ENCODE measurements at regions not wholly inside any gene's neighbourhood (a gene's known extent, or its start where the extent isn't known, plus 50 kb on each side); places are given as distances from the start of the nearest gene placed in this dataset.

DNA sequence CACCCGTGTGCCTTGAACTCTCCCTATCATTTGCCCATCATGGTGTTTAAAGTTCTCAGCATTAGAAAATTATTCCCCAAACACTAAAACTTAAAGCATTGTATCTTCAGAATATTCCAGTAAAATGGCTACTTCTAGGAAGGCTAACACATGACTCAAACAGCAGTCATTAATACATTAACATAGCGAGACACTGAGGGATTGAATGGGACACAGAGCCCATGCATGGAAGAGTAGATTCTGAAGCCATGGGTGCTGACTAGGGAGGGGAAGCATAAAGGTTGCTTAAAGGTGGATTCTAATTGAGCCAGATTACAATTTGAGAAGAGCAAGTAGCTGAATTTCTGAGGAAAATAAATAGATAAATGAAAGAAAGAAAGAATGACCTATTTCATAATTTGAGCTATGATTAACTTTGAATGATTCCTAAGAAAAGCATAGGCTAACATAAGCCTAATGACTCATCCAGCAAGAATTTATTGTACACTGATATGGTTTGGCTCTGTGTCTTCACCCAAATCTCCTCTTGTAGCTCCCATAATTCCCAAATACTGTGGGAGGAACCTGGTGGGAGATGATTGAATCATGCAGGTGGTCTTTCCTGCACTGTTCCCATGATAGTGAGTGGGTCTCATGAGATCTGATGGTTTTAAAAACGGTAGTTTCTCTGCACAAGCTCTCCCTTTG lies 79.8 kb upstream of the PIK3C3 start:
- Mint-ChIP-seq H3K27ac (no peak overlapping the region), H3K4me3 (no peak overlapping the region), H3K27me3 (ENCODE audit: insufficient read depth, low read depth) (no peaks in the 10 kb centered on the region), H3K36me3 (no peaks in the 10 kb centered on the region), H3K4me1 (no peaks in the 10 kb centered on the region), H3K9me3 (peaks cover 2% of the 10 kb centered on the region)
- TF ChIP-seq CTCF (IDR thresholded peaks at IDR 0.05) (no peak), EZH2 (IDR thresholded peaks at IDR 0.05) (no peak)
- Histone ChIP-seq H3K9me3 (ENCODE audit: low read depth) (no peaks in the 10 kb centered on the region), H3K4me3 (no peak overlapping the region), H3K27ac (no peak overlapping the region), H3K27me3 (no peaks in the 10 kb centered on the region), H4K20me1 (ENCODE audit: low read depth) (no peaks in the 10 kb centered on the region), H3K4me1 (no peaks in the 10 kb centered on the region), H2AFZ (replicated peaks) (no peak overlapping the region), H3F3A (ENCODE audit: low read depth) (no peaks in the 10 kb centered on the region), H3K4me2 (no peak overlapping the region), H3K36me3 (no peaks in the 10 kb centered on the region), H3K9ac (no peak overlapping the region), H3K79me2 (ENCODE audit: low read depth) (no peaks in the 10 kb centered on the region)
- no peak for DNase-seq (ENCODE audit: low spot score)

DNA sequence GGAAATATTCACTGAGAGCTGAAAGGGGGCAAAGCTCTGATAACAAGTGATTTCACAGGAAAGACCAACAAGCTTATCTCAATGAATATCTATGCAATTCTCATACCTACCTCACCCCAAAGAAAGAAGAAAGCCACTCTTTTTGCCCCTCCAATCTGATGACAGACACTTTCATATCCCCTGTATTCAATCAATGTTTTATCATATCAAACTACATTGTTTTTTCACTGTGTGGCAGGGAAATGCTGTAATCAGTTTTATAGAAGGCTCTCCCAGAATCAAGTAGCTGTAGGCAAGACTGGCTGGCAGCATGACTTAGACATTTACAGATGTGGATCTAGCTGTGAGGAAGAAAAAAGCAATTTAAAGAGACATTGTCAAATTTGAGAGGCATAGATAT lies 81.3 kb upstream of the PIK3C3 start:
- peaks cover 2% of the 10 kb centered on the region for H3K9me3 Mint-ChIP-seq
- H3K9ac ChIP-seq = no peak overlapping the region
- H3K36me3 Mint-ChIP-seq = no peaks in the 10 kb centered on the region
- DNase-seq (ENCODE audit: low spot score) = no peak
- no peaks in the 10 kb centered on the region for H3K27me3 Mint-ChIP-seq (ENCODE audit: insufficient read depth, low read depth)
- TF ChIP-seq EZH2phosphoT487 (IDR thresholded peaks at IDR 0.05) (no peak), CTCF (IDR thresholded peaks at IDR 0.05) (no peak), EZH2 (IDR thresholded peaks at IDR 0.05) (no peak)
- H3K27ac Mint-ChIP-seq = no peak overlapping the region
- H3K4me2 ChIP-seq = no peak overlapping the region
- no peaks in the 10 kb centered on the region for H3K9me3 ChIP-seq (ENCODE audit: low read depth)
- no peaks in the 10 kb centered on the region for H3F3A ChIP-seq (ENCODE audit: low read depth)
- H3K4me1 ChIP-seq = no peaks in the 10 kb centered on the region
- no peaks in the 10 kb centered on the region for H3K36me3 ChIP-seq
- no peaks in the 10 kb centered on the region for H4K20me1 ChIP-seq (ENCODE audit: low read depth)
- no peak overlapping the region for H2AFZ ChIP-seq (replicated peaks)
- H3K4me3 ChIP-seq = no peak overlapping the region
- no peak overlapping the region for H3K4me3 Mint-ChIP-seq
- H3K27me3 ChIP-seq = no peaks in the 10 kb centered on the region
- H3K4me1 Mint-ChIP-seq = peaks cover 5% of the 10 kb centered on the region
- no peak overlapping the region for H3K27ac ChIP-seq
- H3K79me2 ChIP-seq (ENCODE audit: low read depth) = no peaks in the 10 kb centered on the region

DNA sequence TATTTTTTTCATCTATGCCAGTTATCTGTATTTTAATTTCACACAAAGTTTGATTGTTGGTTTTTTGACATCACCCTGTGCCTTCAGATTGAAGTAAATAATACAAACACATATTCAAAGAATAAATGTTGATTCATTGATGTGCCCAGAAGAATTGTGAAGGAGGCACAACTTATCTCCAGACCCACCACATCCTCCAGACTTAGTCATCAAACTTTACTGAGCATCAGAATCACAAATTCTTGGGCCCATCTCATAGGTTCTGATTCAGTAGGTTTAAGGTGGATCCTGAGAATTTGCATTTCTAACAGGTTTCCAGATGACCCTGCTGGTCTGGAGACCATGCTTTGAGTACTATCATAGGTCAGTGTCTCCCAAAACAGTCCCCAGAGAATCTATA lies 82.8 kb upstream of the PIK3C3 start:
- H3K4me1 ChIP-seq = no peaks in the 10 kb centered on the region
- Mint-ChIP-seq H3K9me3 (peaks cover 4% of the 10 kb centered on the region), H3K36me3 (no peaks in the 10 kb centered on the region), H3K4me1 (peaks cover 5% of the 10 kb centered on the region), H3K27me3 (ENCODE audit: insufficient read depth, low read depth) (no peaks in the 10 kb centered on the region), H3K27ac (no peak overlapping the region), H3K4me3 (no peak overlapping the region)
- H3K4me3 ChIP-seq = no peak overlapping the region
- no peaks in the 10 kb centered on the region for H3K36me3 ChIP-seq
- TF ChIP-seq EZH2phosphoT487 (IDR thresholded peaks at IDR 0.05) (no peak), CTCF (IDR thresholded peaks at IDR 0.05) (no peak), EZH2 (IDR thresholded peaks at IDR 0.05) (no peak)
- no peaks in the 10 kb centered on the region for H4K20me1 ChIP-seq (ENCODE audit: low read depth)
- no peak overlapping the region for H3K9ac ChIP-seq
- no peak for DNase-seq (ENCODE audit: low spot score)
- no peak overlapping the region for H3K27ac ChIP-seq
- no peaks in the 10 kb centered on the region for H3K9me3 ChIP-seq (ENCODE audit: low read depth)
- H3K4me2 ChIP-seq = no peak overlapping the region
- no peak overlapping the region for H2AFZ ChIP-seq (replicated peaks)
- H3F3A ChIP-seq (ENCODE audit: low read depth) = no peaks in the 10 kb centered on the region
- H3K27me3 ChIP-seq = no peaks in the 10 kb centered on the region
- no peaks in the 10 kb centered on the region for H3K79me2 ChIP-seq (ENCODE audit: low read depth)
